K562 (cell line): ENCODE measurements at regions not wholly inside any gene's neighbourhood (a gene's known extent, or its start where the extent isn't known, plus 50 kb on each side); places are given as distances from the start of the nearest gene placed in this dataset.

Experiments
- MAFF ChIP-seq: IDR thresholded peaks from 2 replicates; pipeline ENCODE4 v1.6.1; 2012; ENCODE audit warnings: low read length, improper control_type of control experiment
- PTTG1 ChIP-seq: fragments of 450-650 bp; IDR thresholded peaks from 2 replicates; pipeline ENCODE4 v1.6.1; 2016; ENCODE audit warnings: low read depth, mild to moderate bottlenecking, missing genetic modification characterization, missing compliant biosample characterization
- TFAM ChIP-seq: fragments of 250-450 bp; sonication (Bioruptor Pico); conservative IDR thresholded peaks from 2 replicates; pipeline ENCODE4 v1.5.0; 2021; ENCODE audit warnings: mild to moderate bottlenecking, moderate library complexity
- XRCC5 ChIP-seq: fragments of 200-400 bp; formaldehyde crosslinking; IDR thresholded peaks from 2 replicates; pipeline ENCODE4 v1.6.1; 2017; ENCODE audit warnings: low read depth, mild to moderate bottlenecking, low read length
- ZNF133 ChIP-seq: fragments of 250-450 bp; sonication (Bioruptor Pico); IDR thresholded peaks from 2 replicates; pipeline ENCODE4 v1.4.0; 2020; ENCODE audit warnings: mild to moderate bottlenecking
- ZNF140 ChIP-seq: fragments of 250-450 bp; sonication (Bioruptor Pico); IDR thresholded peaks from 2 replicates; pipeline ENCODE4 v1.8.0; 2021; ENCODE audit warnings: moderate library complexity, mild to moderate bottlenecking, inconsistent platforms
- ZNF584 ChIP-seq: fragments of 200-800 bp; sonication (Bioruptor generic); IDR thresholded peaks from 2 replicates; pipeline ENCODE4 v1.6.1; 2016; ENCODE audit warnings: low read depth, mild to moderate bottlenecking, missing genetic modification characterization, missing compliant biosample characterization
- ZNF609 ChIP-seq: sonication (generic); formaldehyde crosslinking; IDR thresholded peaks from 2 replicates; pipeline ENCODE4 v1.8.1; 2023; ENCODE audit warnings: missing genetic modification reagents, mild to moderate bottlenecking, borderline replicate concordance
- TF ChIP-seq, protein P1 (sequence below): fragments of 450-650 bp; formaldehyde crosslinking; IDR thresholded peaks from 2 replicates; pipeline ENCODE4 v1.4.0; 2020; ENCODE audit warnings: mild to moderate bottlenecking, moderate library complexity
- TF ChIP-seq, protein P2 (sequence below), 2 experiments: IDR thresholded peaks; 2 replicates each; pipeline ENCODE4 v1.6.1; 2012; ENCODE audit warnings: improper control_type of control experiment in 2 of 2, low read depth in 2 of 2, low read length in 2 of 2, borderline replicate concordance in 1 of 2

DNA sequence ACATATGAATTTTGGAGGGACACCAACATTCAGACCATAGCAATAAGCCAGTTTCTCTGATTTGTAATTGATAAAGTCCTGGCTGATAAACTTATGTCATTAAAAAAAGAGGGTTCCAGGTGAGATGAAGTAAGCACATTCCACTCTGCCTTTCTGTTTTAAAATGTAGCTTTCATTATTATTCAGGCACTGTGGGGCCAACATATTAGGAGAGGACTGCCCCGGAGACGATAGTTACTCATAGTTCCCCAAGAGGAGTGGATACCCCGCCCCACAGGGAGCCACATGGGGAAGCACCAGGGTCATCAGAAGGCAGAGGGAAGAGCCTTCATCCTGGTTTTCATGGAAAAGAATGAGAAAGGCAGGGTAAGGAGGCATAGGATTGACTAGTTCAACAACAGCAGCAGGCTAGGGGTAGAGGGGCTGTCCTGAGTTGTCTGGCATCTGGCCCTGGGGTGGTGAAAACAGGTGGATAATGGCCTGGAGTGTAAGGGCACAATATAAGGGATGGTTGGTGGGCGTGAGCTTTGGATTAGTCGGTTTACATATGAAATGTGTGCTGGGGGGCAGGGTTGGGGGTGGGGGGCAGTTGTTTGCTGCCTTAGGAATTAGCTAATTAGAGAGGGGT is 78.7 kb upstream of the PROK2 start (continued):
- TF ChIP-seq ZNF609 (CRISPR knock-in tag) (no peak), TFAM (no peak), MAFF (no peak), ZNF584 (CRISPR knock-in tag) (no peak), PTTG1 (tag) (no peak), ZNF133 (CRISPR knock-in tag) (no peak), XRCC5 (no peak), ZNF140 (CRISPR knock-in tag) (no peak)
- TF ChIP-seq, protein P1, sequence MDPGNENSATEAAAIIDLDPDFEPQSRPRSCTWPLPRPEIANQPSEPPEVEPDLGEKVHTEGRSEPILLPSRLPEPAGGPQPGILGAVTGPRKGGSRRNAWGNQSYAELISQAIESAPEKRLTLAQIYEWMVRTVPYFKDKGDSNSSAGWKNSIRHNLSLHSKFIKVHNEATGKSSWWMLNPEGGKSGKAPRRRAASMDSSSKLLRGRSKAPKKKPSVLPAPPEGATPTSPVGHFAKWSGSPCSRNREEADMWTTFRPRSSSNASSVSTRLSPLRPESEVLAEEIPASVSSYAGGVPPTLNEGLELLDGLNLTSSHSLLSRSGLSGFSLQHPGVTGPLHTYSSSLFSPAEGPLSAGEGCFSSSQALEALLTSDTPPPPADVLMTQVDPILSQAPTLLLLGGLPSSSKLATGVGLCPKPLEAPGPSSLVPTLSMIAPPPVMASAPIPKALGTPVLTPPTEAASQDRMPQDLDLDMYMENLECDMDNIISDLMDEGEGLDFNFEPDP (CRISPR knock-in tag) = no peak
- TF ChIP-seq, protein P2, sequence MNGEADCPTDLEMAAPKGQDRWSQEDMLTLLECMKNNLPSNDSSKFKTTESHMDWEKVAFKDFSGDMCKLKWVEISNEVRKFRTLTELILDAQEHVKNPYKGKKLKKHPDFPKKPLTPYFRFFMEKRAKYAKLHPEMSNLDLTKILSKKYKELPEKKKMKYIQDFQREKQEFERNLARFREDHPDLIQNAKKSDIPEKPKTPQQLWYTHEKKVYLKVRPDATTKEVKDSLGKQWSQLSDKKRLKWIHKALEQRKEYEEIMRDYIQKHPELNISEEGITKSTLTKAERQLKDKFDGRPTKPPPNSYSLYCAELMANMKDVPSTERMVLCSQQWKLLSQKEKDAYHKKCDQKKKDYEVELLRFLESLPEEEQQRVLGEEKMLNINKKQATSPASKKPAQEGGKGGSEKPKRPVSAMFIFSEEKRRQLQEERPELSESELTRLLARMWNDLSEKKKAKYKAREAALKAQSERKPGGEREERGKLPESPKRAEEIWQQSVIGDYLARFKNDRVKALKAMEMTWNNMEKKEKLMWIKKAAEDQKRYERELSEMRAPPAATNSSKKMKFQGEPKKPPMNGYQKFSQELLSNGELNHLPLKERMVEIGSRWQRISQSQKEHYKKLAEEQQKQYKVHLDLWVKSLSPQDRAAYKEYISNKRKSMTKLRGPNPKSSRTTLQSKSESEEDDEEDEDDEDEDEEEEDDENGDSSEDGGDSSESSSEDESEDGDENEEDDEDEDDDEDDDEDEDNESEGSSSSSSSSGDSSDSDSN (IDR thresholded peaks at IDR 0.05; ENCODE audit: borderline replicate concordance in 1 of 2, low read depth in 2 of 2, low read length in 2 of 2) = no peak
